AG10803 (cell line): ENCODE measurements at regions not wholly inside any gene's neighbourhood (a gene's known extent, or its start where the extent isn't known, plus 50 kb on each side); places are given as distances from the start of the nearest gene placed in this dataset.

Experiments
- DNase-seq: peaks from one replicate; pipeline ENCODE4 v3.0.0; 2010; ENCODE audit warnings: low read depth
- H3K4me3 ChIP-seq: 2 replicates; pipeline ENCODE4 v1.5.1; 2011; ENCODE audit warnings: mild to moderate bottlenecking, low read length, control low read depth
- TF ChIP-seq, protein P1 (sequence below): conservative IDR thresholded peaks from 2 replicates; pipeline ENCODE4 v1.5.1; 2011; ENCODE audit warnings: mild to moderate bottlenecking, low read length, control low read depth, inconsistent platforms

DNA sequence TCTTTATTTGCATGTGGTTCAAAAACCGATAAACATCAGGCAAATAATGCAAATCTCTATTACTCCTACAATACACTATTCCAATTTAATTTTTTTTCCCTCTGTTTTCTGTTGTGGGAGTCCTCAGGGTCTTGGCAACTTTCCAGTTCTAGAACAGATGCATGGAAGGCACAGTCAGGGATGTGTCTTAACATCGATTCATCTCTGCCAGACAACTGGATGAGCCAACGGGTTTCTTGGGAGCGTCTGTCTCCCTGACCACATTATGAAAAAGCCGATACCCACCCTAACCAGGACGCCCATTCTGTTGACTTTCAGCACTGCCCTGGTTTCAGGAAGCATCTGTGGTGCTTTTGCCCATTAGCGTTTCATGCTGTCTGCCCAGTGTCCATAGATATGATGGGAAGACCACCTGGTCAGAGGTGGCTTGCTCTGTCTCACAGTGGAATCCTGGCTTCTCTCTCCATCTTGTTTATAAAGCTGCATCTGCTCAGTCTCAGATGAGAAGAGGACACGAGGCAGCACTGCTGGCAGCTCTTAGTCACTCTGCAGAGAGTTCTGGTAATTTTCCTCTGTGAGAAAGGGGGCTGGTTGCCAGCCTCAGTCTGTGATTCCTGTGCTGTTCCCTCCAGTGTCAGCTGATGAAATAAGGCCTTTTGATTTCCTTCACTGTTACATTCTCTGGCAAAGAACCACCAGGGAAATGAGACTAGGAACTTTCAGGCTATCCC lies 57.9 kb upstream of the KCNE4 start:
- TF ChIP-seq, protein P1, sequence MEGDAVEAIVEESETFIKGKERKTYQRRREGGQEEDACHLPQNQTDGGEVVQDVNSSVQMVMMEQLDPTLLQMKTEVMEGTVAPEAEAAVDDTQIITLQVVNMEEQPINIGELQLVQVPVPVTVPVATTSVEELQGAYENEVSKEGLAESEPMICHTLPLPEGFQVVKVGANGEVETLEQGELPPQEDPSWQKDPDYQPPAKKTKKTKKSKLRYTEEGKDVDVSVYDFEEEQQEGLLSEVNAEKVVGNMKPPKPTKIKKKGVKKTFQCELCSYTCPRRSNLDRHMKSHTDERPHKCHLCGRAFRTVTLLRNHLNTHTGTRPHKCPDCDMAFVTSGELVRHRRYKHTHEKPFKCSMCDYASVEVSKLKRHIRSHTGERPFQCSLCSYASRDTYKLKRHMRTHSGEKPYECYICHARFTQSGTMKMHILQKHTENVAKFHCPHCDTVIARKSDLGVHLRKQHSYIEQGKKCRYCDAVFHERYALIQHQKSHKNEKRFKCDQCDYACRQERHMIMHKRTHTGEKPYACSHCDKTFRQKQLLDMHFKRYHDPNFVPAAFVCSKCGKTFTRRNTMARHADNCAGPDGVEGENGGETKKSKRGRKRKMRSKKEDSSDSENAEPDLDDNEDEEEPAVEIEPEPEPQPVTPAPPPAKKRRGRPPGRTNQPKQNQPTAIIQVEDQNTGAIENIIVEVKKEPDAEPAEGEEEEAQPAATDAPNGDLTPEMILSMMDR: no peak
- H3K4me3 ChIP-seq: peak overlapping the region; percentile 44
- DNase-seq: peak; percentile 99

DNA sequence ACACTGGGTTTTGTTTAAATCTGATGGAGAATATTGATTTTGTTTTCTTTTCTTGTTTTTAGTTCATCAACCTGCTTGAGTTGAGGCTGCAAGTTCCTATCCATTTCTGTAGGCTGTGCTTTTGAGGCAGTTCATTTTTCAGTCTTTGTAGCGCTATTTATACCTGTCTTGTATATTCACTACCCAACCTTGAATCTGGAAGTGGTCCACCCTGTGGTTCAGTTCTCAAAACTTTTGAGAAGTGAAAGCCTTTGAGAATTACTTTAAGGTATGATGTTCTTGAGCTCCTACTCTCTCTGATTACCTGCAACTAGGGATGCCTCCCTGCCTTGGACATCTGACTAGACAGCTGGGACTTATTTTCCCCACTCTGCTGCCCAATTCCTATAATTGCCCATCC lies 53.5 kb upstream of the KCNE4 start:
- TF ChIP-seq, protein P1: no peak
- no peak for DNase-seq
- no peak overlapping the region for H3K4me3 ChIP-seq

DNA sequence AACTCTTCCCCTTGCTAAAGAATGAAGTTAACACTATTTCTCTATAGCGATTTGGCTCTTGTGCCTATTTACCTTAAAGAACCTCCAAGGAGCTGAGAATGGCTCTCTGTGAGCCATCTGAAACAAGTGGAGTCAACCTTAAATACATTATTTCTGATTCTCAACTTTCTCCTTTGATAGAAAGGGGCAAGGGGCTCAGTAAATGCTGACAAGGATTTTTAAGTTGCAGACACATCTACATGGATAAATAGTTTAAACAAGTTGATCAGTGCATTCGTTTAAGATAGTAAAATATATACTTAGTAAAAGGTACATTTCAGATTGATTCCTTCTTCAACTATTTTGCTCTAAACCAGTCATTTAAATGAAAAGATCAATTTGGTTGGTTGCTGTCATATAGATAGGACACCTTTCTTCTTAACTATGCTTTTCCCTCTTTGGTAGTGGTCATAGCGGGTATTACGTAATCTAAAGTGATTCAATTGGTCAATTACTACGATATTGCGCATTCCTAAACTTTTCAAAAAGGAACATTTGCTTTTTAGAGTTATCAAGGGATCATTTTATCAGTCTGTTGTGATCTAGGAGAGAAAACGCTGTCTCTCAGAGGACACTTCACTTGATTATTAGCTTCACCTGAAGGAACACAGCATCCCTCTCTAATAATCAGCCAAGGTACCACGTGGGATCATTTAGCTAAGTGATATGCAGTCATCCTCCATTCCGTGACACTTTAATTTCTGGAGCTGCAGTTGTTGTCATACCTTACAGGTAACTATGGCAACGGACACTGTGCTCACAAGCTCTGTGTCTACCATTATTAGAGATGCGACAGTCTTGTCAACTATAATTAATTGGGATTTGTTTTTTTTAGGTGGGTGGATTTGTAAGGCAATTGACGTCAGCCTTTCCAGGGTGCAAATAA lies 50.9 kb upstream of the KCNE4 start:
- no peak for DNase-seq
- TF ChIP-seq, protein P1: no peak
- H3K4me3 ChIP-seq: no peak overlapping the region

DNA sequence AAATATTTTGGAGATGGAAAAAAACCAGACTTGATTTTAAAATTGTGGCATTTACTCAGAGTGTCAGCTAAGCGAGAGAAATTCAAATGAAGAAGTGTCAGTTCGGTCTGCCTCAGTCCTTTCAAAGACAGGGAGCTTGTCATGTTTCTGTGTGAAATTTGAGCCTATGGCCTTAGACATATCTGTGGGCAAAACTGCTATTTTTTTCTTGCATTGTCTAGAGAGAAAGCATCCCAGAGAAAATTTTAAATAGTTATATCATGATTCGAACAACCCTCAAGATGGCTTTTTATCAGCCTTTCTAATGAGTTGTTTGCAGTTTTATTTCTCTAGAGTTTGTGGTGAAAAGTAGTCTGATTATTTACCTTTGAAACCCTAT lies 50.2 kb upstream of the KCNE4 start:
- DNase-seq: peak; percentile 64
- TF ChIP-seq, protein P1: no peak
- no peak overlapping the region for H3K4me3 ChIP-seq
